ENCODE measurements at regions not wholly inside any gene's neighbourhood (a gene's known extent, or its start where the extent isn't known, plus 50 kb on each side); places are given as distances from the start of the nearest gene placed in this dataset.

GRCh38 chr7:106165337-106165736 lies 53.2 kb upstream of the SYPL1 start:
- no peak for DNase-seq

GRCh38 chr7:106163257-106163656 lies 51.1 kb upstream of the SYPL1 start:
- DNase-seq: no peak

All from suppressor macrophage treated with lipopolysaccharide for 4 hours (primary cell).